NOMO-1 (cell line): ENCODE measurements at regions not wholly inside any gene's neighbourhood (a gene's known extent, or its start where the extent isn't known, plus 50 kb on each side); places are given as distances from the start of the nearest gene placed in this dataset.

Source experiments
- DNase-seq, 2 experiments: peaks; one replicate each; lab custom pipeline; 2025; ENCODE audit not compliant: unreplicated experiment in 2 of 2; lab: John Stamatoyannopoulos, UW

GRCh38 chr11:40062616-40063015 lies 1396.8 kb downstream of the LRRC4C start:
- no peak for DNase-seq

- DNase-seq, result no peak
These were observed 1398.2 kb downstream of the LRRC4C start for GRCh38 chr11:40061221-40061620.

GRCh38 chr11:40054631-40055030 lies 1404.8 kb downstream of the LRRC4C start:
- DNase-seq, result no peak

- DNase-seq, result no peak
These were observed 1414.1 kb downstream of the LRRC4C start for GRCh38 chr11:40045312-40045711.

GRCh38 chr11:40037005-40037404 lies 1422.4 kb downstream of the LRRC4C start:
- DNase-seq, result no peak

- no peak for DNase-seq
These were observed 1427.1 kb downstream of the LRRC4C start for GRCh38 chr11:40032331-40032730.

- DNase-seq, result no peak
These were observed 1428.6 kb downstream of the LRRC4C start for GRCh38 chr11:40030867-40031266.

GRCh38 chr11:40029391-40029790 lies 1430.1 kb downstream of the LRRC4C start:
- DNase-seq, result no peak

- no peak for DNase-seq
These were observed 1431.7 kb downstream of the LRRC4C start for GRCh38 chr11:40027720-40028119.

GRCh38 chr11:40023724-40024123 lies 1435.7 kb downstream of the LRRC4C start:
- DNase-seq, result no peak

GRCh38 chr11:40010011-40010410 lies 1449.4 kb downstream of the LRRC4C start:
- DNase-seq, result no peak

GRCh38 chr11:39992551-39992950 lies 1466.9 kb downstream of the LRRC4C start:
- DNase-seq, result no peak

GRCh38 chr11:39990421-39990831 lies 1469.0 kb downstream of the LRRC4C start:
- DNase-seq, result no peak

GRCh38 chr11:39975091-39975490 lies 1484.4 kb downstream of the LRRC4C start:
- DNase-seq, result no peak

GRCh38 chr11:39972461-39972860 lies 1487.0 kb downstream of the LRRC4C start:
- no peak for DNase-seq

GRCh38 chr11:39971938-39972337 lies 1487.5 kb downstream of the LRRC4C start:
- no peak for DNase-seq

- DNase-seq, result no peak
These were observed 1491.4 kb downstream of the LRRC4C start for GRCh38 chr11:39968071-39968470.

- DNase-seq, result no peak
These were observed 1493.8 kb downstream of the LRRC4C start for GRCh38 chr11:39965701-39966100.

GRCh38 chr11:39960206-39960605 lies 1499.2 kb downstream of the LRRC4C start:
- no peak for DNase-seq

- DNase-seq, result no peak
These were observed 1526.5 kb downstream of the LRRC4C start for GRCh38 chr11:39932966-39933365.

- no peak for DNase-seq
These were observed 1542.2 kb downstream of the LRRC4C start for GRCh38 chr11:39917256-39917655.

GRCh38 chr11:39910087-39910486 lies 1549.4 kb downstream of the LRRC4C start:
- no peak for DNase-seq

- DNase-seq, result no peak
These were observed 1598.5 kb downstream of the LRRC4C start for GRCh38 chr11:39860931-39861330.

- DNase-seq, result no peak
These were observed 1642.2 kb downstream of the LRRC4C start for GRCh38 chr11:39817241-39817640.
